Neural progenitor cell (in vitro differentiated cells): ENCODE measurements at regions not wholly inside any gene's neighbourhood (a gene's known extent, or its start where the extent isn't known, plus 50 kb on each side); places are given as distances from the start of the nearest gene placed in this dataset.

Experiments
- DNase-seq: peaks from one replicate; pipeline ENCODE4 v3.0.0-alpha.2; 2016; ENCODE audit warnings: low spot score
- H2AFZ ChIP-seq: fragments of 200-600 bp; sonication (generic); replicated peaks from 2 replicates; pipeline ENCODE4 v1.6.1; 2016; ENCODE audit warnings: antibody characterized with exemption
- H3F3A ChIP-seq: fragments of 200-600 bp; sonication (generic); 2 replicates; pipeline ENCODE4 v1.6.1; 2016; ENCODE audit warnings: antibody characterized with exemption, low read depth
- H3K27ac ChIP-seq: fragments of 200-600 bp; sonication (generic); 2 replicates; pipeline ENCODE4 v1.5.1; 2016; ENCODE audit warnings: mild to moderate bottlenecking
- H3K27me3 ChIP-seq: fragments of 200-600 bp; sonication (generic); 2 replicates; pipeline ENCODE4 v1.6.1; 2016; ENCODE audit warnings: mild to moderate bottlenecking, moderate library complexity
- H3K36me3 ChIP-seq: fragments of 200-600 bp; sonication (generic); 2 replicates; pipeline ENCODE4 v1.5.1; 2016
- H3K4me1 ChIP-seq: fragments of 200-600 bp; sonication (generic); 2 replicates; pipeline ENCODE4 v1.6.1; 2016; ENCODE audit warnings: mixed run types
- H3K4me2 ChIP-seq: fragments of 200-600 bp; sonication (generic); 2 replicates; pipeline ENCODE4 v1.6.1; 2016
- H3K4me3 ChIP-seq: fragments of 200-600 bp; sonication (generic); 2 replicates; pipeline ENCODE4 v1.5.1; 2016
- H3K79me2 ChIP-seq: fragments of 200-600 bp; sonication (generic); 2 replicates; pipeline ENCODE4 v1.6.1; 2016; ENCODE audit warnings: low read depth
- H3K9ac ChIP-seq: fragments of 200-600 bp; sonication (generic); 2 replicates; pipeline ENCODE4 v1.6.1; 2016
- H3K9me3 ChIP-seq: fragments of 200-600 bp; sonication (generic); 2 replicates; pipeline ENCODE4 v1.5.1; 2016; ENCODE audit warnings: low read depth
- H4K20me1 ChIP-seq: fragments of 200-600 bp; sonication (generic); 2 replicates; pipeline ENCODE4 v1.6.1; 2016; ENCODE audit warnings: low read depth
- H3K27ac Mint-ChIP-seq: 3 replicates; pipeline ENCODE4 v1.8.0; 2021; ENCODE audit warnings: mixed read lengths
- H3K27me3 Mint-ChIP-seq: 2 replicates; pipeline ENCODE4 v1.8.0; 2022; ENCODE audit warnings: low read depth, mild to moderate bottlenecking, inconsistent platforms, moderate library complexity, mixed read lengths; ENCODE audit not compliant: insufficient read depth
- H3K36me3 Mint-ChIP-seq: 3 replicates; pipeline ENCODE4 v1.8.0; 2021; ENCODE audit warnings: mixed read lengths
- H3K4me1 Mint-ChIP-seq: 3 replicates; pipeline ENCODE4 v1.8.0; 2021; ENCODE audit warnings: mixed read lengths
- H3K4me3 Mint-ChIP-seq: 3 replicates; pipeline ENCODE4 v1.8.0; 2021; ENCODE audit warnings: mild to moderate bottlenecking, moderate library complexity, mixed read lengths
- H3K9me3 Mint-ChIP-seq: 3 replicates; pipeline ENCODE4 v1.8.0; 2020; ENCODE audit warnings: mixed read lengths
- EZH2 ChIP-seq: fragments of 200-600 bp; sonication (generic); IDR thresholded peaks from 2 replicates; pipeline ENCODE4 v1.6.1; 2017; ENCODE audit warnings: antibody characterized with exemption, mild to moderate bottlenecking, moderate library complexity
- EZH2phosphoT487 ChIP-seq: fragments of 200-600 bp; sonication (generic); IDR thresholded peaks from 2 replicates; pipeline ENCODE4 v1.6.1; 2017; ENCODE audit warnings: antibody characterized with exemption
- TF ChIP-seq, protein P1 (sequence below): fragments of 200-600 bp; sonication (generic); IDR thresholded peaks from 2 replicates; pipeline ENCODE4 v1.5.1; 2017; ENCODE audit warnings: antibody characterized with exemption, mild to moderate bottlenecking

DNA sequence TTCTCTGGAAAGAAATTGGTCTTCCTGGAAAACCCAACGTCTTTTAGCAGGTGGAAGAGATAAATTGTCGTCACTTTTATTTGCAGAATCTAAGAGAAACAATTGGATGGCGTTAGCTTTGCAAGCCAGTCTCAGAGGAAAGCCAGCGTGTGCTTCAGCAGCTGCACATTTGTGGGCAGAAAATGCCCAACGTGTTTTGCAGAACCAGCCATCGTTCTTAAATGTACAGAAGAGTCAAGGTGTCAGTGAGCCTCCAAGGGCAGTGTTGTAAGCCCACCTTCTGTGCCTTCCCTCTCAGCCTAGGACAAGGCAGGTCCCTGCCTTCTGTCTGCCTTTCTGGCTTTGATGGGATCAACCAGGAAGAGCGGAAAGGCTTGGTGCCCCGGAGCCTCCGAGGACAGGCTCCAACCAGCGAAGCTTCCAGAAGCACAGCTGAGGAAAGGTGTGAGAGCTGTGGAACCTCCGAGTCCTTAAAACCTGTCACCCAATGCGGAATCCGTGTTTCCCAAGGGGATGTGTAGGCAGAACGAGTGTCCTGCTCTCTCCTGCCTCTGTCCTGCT lies 116.0 kb upstream of the IRX2 start:
- no peak overlapping the region for H3K9ac ChIP-seq
- no peak for DNase-seq
- H3K27me3 ChIP-seq = no peaks in the 10 kb centered on the region
- no peak overlapping the region for H3K4me3 Mint-ChIP-seq
- no peaks in the 10 kb centered on the region for H4K20me1 ChIP-seq
- H3K79me2 ChIP-seq = no peaks in the 10 kb centered on the region
- H3F3A ChIP-seq = no peaks in the 10 kb centered on the region
- peaks cover 12% of the 10 kb centered on the region for H3K4me1 ChIP-seq
- peaks cover 7% of the 10 kb centered on the region for H3K4me1 Mint-ChIP-seq
- H3K4me2 ChIP-seq = no peak overlapping the region
- H3K36me3 Mint-ChIP-seq = no peaks in the 10 kb centered on the region
- H2AFZ ChIP-seq = no peak overlapping the region
- H3K27ac ChIP-seq = no peak overlapping the region
- peaks cover 2% of the 10 kb centered on the region for H3K9me3 Mint-ChIP-seq
- H3K4me3 ChIP-seq = no peak overlapping the region
- no peaks in the 10 kb centered on the region for H3K9me3 ChIP-seq
- no peaks in the 10 kb centered on the region for H3K36me3 ChIP-seq
- H3K27me3 Mint-ChIP-seq = peaks cover 10% of the 10 kb centered on the region
- peak overlapping the region; percentile 16 for H3K27ac Mint-ChIP-seq
- TF ChIP-seq, protein P1, sequence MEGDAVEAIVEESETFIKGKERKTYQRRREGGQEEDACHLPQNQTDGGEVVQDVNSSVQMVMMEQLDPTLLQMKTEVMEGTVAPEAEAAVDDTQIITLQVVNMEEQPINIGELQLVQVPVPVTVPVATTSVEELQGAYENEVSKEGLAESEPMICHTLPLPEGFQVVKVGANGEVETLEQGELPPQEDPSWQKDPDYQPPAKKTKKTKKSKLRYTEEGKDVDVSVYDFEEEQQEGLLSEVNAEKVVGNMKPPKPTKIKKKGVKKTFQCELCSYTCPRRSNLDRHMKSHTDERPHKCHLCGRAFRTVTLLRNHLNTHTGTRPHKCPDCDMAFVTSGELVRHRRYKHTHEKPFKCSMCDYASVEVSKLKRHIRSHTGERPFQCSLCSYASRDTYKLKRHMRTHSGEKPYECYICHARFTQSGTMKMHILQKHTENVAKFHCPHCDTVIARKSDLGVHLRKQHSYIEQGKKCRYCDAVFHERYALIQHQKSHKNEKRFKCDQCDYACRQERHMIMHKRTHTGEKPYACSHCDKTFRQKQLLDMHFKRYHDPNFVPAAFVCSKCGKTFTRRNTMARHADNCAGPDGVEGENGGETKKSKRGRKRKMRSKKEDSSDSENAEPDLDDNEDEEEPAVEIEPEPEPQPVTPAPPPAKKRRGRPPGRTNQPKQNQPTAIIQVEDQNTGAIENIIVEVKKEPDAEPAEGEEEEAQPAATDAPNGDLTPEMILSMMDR = no peak
- TF ChIP-seq EZH2phosphoT487 (no peak), EZH2 (no peak)

DNA sequence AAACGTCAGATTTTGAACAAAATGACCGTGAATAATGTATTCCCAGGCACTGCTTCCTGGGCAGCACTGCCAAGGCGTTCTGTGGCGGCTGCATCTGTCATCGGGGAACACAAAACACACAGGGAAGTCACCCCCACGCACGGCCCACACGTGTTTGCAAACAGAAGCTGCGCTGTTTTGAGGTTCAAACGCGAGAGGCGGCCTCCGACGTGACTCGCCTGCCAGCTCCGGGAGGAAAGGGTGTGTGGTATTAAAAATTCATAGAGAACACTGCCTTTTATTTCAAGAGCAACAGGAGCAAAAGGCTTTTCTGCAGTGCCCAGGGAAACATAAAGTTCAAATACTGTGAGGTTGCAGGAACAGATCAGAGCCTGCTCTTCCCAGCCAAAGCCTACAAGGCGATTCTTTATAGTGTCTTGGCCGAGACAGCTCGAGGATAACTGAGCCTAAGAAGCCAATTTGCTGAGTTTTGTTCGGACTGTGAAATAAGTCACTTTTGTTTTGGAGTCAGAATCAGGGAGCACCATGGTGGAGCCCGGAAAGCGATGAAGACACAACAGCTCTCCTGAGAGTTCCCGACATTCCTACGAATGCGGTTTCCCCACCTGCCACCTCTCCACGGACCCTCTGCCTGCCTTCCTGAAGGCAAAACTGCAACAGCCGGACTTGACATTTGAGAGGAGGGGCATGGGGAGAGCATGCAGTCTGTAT lies 115.3 kb upstream of the IRX2 start:
- Histone ChIP-seq H3K36me3 (no peaks in the 10 kb centered on the region), H2AFZ (no peak overlapping the region), H3K4me1 (peaks cover 12% of the 10 kb centered on the region), H4K20me1 (no peaks in the 10 kb centered on the region), H3K9ac (no peak overlapping the region), H3K27ac (no peak overlapping the region), H3K9me3 (no peaks in the 10 kb centered on the region), H3K4me2 (no peak overlapping the region), H3K79me2 (no peaks in the 10 kb centered on the region), H3F3A (no peaks in the 10 kb centered on the region), H3K4me3 (no peak overlapping the region), H3K27me3 (no peaks in the 10 kb centered on the region)
- no peak for DNase-seq
- no peak overlapping the region for H3K4me3 Mint-ChIP-seq
- H3K36me3 Mint-ChIP-seq = no peaks in the 10 kb centered on the region
- H3K27ac Mint-ChIP-seq = peak overlapping the region; percentile 16
- peaks cover 12% of the 10 kb centered on the region for H3K27me3 Mint-ChIP-seq
- H3K4me1 Mint-ChIP-seq = peaks cover 12% of the 10 kb centered on the region
- TF ChIP-seq, protein P1 = no peak
- TF ChIP-seq EZH2phosphoT487 (no peak), EZH2 (no peak)
- H3K9me3 Mint-ChIP-seq = peaks cover 2% of the 10 kb centered on the region

DNA sequence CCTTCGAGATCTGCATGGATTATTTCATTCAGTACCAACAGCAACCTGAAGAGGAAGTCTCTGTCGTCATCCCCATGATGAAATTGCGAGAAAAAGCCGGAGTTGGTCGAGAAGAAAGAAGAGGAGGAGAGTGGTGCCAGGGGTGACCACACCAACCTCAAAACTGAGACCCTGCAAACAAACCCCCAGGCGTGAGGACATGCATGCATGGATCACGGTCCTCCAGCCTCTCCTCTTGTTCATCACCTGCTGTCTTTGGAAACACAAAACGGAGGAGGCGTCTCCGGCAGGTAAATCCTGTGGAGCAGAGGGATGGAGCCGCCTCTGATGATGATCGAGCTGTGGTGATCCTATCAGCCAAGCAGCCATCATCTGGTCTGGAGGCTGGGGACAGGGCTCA lies 114.4 kb upstream of the IRX2 start:
- Histone ChIP-seq H3K9me3 (no peaks in the 10 kb centered on the region), H4K20me1 (no peaks in the 10 kb centered on the region), H3K27ac (no peak overlapping the region), H3K9ac (no peak overlapping the region), H3K27me3 (no peaks in the 10 kb centered on the region), H3K4me2 (no peak overlapping the region), H3K79me2 (no peaks in the 10 kb centered on the region), H2AFZ (no peak overlapping the region), H3K4me1 (peaks cover 12% of the 10 kb centered on the region), H3K36me3 (no peaks in the 10 kb centered on the region), H3F3A (no peaks in the 10 kb centered on the region), H3K4me3 (no peak overlapping the region)
- H3K36me3 Mint-ChIP-seq = no peaks in the 10 kb centered on the region
- H3K4me3 Mint-ChIP-seq = no peak overlapping the region
- H3K27me3 Mint-ChIP-seq = peaks cover 12% of the 10 kb centered on the region
- DNase-seq = no peak
- TF ChIP-seq EZH2 (no peak), EZH2phosphoT487 (no peak)
- TF ChIP-seq, protein P1 = no peak
- H3K27ac Mint-ChIP-seq = no peak overlapping the region
- peaks cover 18% of the 10 kb centered on the region for H3K4me1 Mint-ChIP-seq
- peaks cover 2% of the 10 kb centered on the region for H3K9me3 Mint-ChIP-seq
